GDM1 (cell line): ENCODE measurements at regions not wholly inside any gene's neighbourhood (a gene's known extent, or its start where the extent isn't known, plus 50 kb on each side); places are given as distances from the start of the nearest gene placed in this dataset.

Experiments
- DNase-seq: peaks from one replicate; lab custom pipeline; 2025; lab: John Stamatoyannopoulos, UW

- no peak for DNase-seq
Measured at GRCh38 chr15:81774309-81774708, 271.5 kb downstream of the MEX3B start.

DNA sequence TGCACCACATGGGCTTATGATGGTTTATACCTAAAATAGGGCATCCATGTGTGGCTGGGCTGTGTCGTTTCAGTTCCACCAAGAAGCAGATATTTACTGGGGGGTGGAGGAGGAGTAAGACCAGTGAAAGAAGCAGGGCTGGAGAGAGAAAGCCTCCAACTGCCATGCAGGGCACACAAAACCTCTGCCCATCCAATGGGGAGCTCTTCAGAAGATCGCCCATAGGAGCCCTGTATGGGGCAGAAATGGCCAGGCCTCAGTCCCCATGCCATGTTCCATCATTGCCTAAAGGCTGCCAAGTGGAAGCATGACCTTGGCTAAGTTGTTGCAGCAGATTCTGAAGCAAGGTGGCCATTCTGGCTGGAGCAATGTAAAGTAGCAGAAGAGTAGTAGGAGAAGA, 277.0 kb downstream of the MEX3B start:
- no peak for DNase-seq

GRCh38 chr15:81766829-81767475, 278.9 kb downstream of the MEX3B start:
- DNase-seq, result no peak

DNA sequence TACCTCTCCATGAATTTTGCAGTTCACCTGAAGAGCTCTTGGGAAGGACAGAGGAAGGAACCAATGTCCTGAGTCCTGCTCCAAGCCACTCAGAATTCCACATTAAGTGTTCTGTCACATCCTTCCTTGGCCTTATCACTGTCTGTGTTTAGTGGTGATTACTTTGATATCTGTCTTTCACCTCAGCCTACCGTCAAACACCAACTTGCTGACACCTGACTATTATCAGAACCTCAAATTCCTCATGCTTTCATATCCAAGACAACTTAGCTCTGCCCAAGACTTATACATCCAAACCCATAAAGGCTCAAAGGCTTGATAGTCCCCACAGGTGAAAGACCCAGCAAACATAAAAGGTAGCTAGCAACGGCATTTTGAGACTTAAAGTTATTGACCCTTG, 280.0 kb downstream of the MEX3B start:
- no peak for DNase-seq

GRCh38 chr15:81763304-81763703, 282.5 kb downstream of the MEX3B start:
- no peak for DNase-seq

GRCh38 chr15:81760686-81761085, 285.1 kb downstream of the MEX3B start:
- no peak for DNase-seq

DNA sequence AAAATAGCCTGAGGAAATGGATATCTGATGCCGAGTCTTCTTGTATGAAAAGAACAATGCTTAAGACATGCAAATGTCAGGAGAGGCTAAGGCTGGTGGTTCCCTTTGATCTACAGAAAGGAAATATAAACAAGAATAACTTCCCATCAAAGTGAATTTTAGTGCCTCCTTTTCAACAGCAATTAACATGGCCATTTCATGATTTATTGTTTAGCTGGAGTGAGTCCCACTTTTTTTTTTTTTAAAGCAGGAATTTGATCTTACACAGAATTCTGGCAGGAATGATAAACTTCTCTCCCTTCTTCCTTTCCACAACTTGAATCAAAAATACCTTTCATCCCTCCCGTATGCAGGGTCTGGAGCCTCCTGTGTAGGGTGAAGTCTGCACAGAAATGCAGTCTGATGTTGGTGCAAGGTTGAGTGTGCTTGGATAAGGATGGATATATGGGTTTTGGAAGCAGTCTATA, 287.0 kb downstream of the MEX3B start:
- no peak for DNase-seq

DNA sequence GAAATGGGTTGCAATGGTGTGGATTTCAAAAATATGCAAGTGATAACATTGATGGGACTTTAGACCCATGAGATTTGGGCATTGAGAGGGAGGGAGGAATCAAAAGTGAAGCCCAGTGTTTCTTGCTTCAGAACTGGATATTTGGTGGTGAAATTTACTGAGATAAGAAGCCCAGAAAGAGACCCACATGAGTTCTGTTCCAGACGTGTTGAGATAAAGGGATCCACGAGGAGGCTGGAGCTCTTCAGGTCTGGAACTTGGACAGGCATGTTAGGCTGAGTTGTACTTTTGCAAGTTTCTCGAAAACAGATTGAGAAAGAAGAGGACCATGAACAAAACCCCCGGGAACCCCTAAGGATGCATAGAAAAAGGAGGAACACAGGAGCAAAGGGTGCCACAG, 290.2 kb downstream of the MEX3B start:
- DNase-seq, result no peak

DNA sequence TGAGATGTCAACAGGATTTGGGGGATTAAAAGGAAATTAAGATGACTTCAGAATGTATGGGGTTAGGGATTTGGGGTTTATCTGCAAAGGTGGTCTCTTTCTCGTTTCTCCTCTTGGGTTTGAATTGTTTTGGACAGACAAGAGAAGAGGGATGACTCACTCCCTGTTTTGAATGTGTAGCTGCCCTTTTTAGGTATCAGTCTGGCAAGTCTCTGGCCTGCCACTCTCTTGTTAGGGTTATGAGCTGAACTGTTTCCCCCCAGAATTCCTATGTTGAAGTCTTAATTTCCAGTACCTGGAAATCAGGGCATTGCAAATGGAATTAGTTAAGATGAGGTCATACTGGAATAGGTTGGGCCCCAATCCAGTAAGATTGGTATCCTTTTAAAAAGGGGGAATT, 291.7 kb downstream of the MEX3B start:
- no peak for DNase-seq

DNA sequence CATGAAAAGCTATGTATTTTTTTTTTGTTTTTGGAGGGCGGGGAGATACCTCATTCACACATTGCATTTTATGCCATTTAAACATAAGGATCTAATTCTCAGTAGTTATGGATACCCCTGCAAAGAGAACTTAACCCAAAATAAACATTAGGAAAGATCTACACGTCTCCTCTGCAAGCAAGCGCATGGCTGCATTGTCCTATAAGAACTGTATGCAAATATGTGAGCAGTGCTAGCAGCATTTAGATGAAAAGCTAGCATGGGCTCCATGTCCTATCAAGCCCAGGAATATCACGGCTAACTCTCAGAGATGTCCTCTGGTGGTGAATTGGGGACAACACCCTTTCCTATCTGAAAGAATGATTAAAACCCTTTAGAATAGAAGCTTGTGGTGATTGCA, 292.8 kb downstream of the MEX3B start:
- no peak for DNase-seq

- DNase-seq, result peak; percentile 7
Measured at GRCh38 chr15:81752546-81752942, 293.3 kb downstream of the MEX3B start.

GRCh38 chr15:81751816-81752545, 293.8 kb downstream of the MEX3B start:
- DNase-seq, result no peak

- no peak for DNase-seq
Measured at GRCh38 chr15:81751256-81751655, 294.6 kb downstream of the MEX3B start.

- peak; percentile 6 for DNase-seq
Measured at GRCh38 chr15:81749716-81750375, 296.0 kb downstream of the MEX3B start.

DNA sequence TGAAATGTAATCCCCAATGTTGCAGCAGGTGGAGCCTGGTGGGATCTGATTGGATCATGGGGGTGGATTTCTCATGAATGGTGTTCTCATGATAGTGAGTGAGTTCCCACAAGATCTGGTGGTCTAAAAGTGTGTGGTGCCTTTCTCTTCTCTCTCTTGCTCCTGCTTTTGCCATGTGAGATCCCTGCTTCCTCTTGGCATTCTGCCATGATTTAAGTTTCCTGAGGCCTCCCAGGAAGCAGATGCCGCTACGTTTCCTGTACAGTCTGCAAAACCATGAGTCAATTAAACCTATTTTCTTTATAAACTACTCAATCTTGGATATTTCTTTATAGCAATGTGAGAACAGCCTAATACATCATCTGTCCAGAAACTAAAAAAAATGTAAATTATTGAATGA, 298.3 kb downstream of the MEX3B start:
- DNase-seq, result peak; percentile 3

DNA sequence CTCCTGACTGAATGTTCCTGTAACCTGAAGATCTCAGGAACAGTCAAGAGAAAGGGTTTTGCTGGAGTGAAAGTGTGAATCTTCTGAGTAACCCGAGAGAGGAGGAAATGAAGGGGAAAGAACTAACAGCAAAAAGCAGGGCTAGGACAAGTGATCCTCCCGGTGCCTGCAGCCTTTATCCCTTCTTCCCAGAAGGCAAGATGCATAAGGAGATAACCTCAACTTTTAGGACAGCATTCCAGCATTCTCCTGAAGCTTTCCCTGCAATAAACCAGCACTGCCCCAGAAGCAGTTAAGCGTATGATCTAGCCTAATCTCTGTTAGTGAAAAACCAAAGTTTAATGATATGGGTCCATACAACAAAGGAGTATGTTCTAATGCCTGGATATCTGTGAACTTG, 298.8 kb downstream of the MEX3B start:
- no peak for DNase-seq

DNA sequence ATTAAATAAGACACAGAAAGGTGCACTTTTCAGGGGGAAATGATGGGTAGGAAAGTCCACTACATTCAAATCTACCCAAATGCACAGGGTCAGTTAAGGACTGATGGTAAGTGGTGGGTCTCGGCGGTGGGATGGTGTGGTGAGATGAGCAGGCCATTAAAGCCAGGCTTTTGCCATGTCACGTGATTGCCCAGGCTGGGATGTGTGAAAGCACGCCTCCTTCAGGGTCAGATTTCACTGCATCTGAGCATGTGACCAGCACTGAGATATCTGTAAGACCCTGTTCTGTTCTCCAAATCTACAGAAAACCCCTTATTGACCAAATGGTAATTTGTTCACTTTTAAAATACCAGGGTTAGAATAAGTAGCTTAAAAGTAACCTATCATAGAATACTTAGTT, 301.5 kb downstream of the MEX3B start:
- DNase-seq, result no peak

DNA sequence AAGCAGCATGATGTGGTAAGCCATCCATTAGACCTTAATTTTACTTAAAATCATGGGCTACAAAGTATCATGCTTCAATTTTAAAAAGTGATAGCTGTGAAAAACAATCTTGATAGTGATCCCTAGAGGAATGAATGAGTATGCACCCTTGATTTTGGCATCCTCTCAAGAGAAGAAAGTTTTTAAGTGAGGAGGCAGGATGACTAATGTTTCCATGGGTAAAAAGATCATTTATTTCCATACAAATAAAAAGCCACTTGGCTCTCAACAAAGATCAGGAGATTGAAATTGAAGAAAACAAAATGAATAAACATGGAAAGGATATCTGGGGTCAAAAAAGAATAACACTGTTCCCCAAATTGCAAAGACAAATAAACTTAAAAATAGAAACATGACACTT, 305.4 kb downstream of the MEX3B start:
- no peak for DNase-seq

DNA sequence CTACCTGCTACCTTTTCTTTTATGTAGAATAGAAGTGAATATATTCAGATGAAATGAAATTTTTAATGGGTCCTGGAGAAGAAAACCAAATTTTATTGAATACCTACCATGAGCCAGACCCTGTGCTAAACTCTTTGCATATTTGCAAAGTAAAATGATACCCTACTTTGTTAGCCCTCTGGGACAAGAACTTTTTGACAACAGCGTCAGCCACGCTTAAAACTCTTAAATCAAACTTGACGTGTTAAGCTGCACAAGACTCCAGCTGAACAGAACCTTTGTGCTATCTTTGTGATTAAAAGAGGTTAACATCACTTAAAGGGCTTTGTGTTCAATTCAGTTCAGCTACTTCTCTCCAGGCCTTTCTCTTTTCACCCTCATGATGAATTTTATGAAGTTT, 316.5 kb downstream of the MEX3B start:
- DNase-seq, result no peak

GRCh38 chr15:81728726-81729125, 317.1 kb downstream of the MEX3B start:
- no peak for DNase-seq

GRCh38 chr15:81725590-81725989, 320.2 kb downstream of the MEX3B start:
- DNase-seq, result no peak

GRCh38 chr15:81724536-81724935, 321.3 kb downstream of the MEX3B start:
- no peak for DNase-seq

DNA sequence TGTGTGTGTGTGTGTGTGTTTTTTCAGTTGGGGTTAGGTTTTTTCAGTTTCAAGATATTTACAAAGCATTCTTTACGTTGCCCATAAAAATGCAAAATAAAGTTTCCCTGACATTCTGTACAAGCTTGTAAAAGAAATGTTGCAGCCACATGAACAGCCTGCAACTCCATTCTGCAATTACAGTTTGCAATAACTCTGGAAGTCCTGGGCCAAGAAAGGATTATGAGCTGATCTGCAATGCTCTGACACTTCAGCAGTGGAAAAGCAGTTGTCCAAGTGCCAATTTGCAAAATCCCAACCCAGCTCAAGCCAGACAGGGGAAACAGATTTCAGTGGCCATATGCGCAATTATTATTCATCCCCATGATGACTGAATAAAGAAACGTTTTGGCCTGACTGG, 322.1 kb downstream of the MEX3B start:
- DNase-seq, result no peak
